GM21526 (cell line): ENCODE measurements at regions not wholly inside any gene's neighbourhood (a gene's known extent, or its start where the extent isn't known, plus 50 kb on each side); places are given as distances from the start of the nearest gene placed in this dataset.
"Not testable (repeated sequence)": the region's sequence is repeated elsewhere in the genome, so short reads cannot be mapped to it uniquely, and the experiment has no call there.

Experiments used
- ATAC-seq: cut with Tn5 transposase; IDR thresholded peaks from one replicate; pipeline ENCODE4 v1.9.1; 2021; ENCODE audit warnings: moderate library complexity; ENCODE audit not compliant: unreplicated experiment, low FRiP score

DNA sequence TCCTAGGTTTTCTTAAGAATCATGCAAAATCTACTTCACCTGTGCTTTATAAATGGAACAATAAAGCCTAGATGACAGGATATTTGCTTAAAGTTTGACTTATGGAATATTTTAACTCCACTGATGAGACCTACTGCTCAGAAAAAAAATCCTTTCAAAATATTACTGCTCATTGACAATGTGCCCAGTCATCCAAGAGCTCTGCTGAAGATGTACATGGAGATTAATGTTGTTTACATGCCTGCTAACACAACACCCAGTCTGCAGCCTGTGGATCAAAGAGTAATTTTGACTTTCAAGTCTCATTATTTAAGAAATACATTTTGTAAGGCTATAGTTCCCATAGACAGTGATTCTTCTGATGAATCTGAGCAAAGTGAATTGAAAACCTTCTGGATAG lies 889.6 kb downstream of the CDH18 start:
- ATAC-seq: no peak

DNA sequence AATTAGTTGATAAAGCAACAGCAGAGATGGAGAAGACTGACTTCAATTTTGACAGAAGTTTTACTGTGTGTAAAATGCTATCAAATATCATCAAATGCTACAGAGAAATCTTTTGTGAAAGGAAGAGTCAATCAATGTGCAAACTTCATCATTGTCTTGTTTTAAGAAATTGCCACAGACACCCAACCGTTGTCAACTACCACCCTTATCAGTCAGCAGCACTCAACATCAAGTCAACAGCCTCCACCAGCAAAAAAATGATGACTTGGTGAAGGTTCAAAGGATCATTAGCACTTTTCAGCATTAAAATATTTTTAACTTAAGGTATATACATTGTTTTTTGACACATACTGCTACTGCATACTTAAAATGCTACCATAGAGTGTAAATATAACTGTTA lies 888.8 kb downstream of the CDH18 start:
- no peak for ATAC-seq

DNA sequence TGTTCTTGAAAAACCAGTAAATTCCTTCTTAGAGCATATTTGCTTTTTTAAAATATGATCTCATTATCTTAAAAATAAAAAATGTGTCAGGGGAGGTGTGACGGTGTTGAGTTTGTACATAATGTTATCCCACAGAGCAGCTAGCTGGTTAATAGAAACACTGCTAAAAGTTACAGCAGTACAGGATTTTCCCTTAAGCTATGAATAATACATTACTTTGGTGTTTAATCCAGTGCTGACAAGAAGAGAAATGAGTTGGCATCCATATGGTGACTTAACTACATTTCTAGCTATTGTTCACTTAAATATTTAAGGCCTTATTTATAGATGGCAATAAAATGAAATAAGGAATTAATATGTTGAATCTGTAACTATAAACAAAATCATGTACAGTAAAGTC lies 883.1 kb downstream of the CDH18 start:
- ATAC-seq: no peak

DNA sequence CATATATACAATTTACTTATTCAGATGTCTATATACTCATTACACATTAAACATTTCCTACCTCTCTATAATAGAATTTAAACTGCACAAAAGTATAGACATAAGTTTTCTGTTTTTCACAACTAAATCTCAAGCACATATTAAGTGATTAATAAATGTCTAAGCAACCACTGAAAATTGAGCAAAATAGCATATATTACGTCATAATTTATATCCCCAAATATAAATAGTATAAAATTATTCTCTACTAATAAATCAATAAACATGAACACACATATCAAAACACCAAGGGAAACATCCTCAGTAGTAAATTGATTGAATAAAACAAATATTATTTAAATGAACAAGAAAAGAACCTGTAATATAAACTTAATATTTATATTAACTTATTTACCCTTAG lies 865.1 kb downstream of the CDH18 start:
- ATAC-seq: no peak

DNA sequence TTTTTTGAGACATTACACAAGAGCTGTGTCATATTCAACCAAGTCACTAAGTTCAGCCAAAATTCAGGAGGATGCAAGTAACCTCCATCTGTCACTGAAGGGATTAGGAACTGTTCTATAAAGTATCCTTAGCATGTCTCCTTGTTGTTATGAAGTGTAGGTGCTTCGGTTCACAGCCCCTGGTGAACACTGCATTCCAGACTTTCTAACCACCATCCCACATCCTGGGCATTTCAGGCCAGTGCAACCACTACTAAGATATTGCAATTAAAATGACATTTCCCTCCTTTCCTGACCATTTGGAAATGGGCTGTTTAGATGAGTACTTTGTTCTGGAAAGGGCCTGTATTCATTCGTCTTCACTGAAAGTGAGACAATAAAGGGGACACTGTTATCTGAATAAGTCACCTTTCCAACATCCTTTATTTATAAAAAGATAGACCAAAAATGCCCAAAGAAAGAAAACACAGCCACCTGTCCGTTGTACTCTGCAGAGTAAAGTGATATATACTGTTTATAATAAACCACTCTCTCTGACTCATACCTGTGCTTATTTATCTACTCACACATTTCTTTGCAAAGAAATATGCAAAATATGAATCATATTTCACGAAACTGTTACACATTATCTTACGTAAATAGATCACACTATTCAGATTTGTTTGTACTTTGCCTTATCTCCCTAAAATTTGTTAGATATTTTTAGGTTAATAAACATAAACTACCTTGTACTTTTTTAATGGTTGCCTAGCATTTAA lies 861.9 kb downstream of the CDH18 start:
- ATAC-seq: no peak

DNA sequence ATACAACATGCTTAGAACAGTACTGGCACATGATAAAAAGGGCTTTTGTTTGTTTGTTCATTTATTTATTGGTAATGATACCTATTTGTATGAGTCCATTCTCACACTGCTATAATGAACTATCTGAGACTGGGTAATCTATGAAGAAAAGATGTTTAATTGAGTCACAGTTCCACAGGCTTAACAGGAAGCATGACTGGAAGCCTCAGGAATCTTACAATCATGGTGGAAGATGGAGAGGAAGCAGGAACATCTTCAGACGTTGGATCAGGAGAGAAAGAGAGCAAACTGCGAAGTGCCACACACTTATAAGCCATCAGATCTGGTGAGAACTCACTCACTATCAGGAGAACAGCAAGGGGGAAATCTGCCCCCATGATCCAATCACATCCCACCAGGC lies 847.7 kb downstream of the CDH18 start:
- no peak for ATAC-seq

DNA sequence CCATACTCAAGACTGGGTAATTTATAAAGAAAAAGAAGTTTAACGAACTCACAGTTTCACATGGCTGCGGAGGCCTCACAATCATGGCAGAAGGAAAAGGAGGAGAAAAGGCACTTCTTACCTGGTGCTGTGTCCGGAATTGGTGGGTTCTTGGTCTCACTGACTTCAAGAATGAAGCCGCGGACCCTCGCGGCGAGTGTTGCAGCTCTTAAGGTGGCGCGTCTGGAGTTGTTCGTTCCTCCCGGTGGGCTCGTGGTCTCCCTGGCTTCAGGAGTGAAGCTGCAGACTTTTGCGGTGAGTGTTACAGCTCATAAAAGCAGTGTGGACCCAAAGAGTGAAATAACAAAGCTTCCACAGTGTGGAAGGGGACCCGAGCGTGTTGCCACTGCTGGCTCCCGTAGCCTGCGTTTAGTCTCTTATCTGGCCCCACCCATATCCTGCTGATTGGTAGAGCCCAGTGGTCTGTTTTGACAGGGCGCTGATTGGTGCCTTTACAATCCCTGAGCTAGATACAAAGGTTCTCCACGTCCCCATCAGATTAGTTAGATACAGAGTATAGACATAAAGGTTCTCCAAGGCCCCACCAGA lies 846.0 kb downstream of the CDH18 start:
- not testable (repeated sequence) for ATAC-seq

DNA sequence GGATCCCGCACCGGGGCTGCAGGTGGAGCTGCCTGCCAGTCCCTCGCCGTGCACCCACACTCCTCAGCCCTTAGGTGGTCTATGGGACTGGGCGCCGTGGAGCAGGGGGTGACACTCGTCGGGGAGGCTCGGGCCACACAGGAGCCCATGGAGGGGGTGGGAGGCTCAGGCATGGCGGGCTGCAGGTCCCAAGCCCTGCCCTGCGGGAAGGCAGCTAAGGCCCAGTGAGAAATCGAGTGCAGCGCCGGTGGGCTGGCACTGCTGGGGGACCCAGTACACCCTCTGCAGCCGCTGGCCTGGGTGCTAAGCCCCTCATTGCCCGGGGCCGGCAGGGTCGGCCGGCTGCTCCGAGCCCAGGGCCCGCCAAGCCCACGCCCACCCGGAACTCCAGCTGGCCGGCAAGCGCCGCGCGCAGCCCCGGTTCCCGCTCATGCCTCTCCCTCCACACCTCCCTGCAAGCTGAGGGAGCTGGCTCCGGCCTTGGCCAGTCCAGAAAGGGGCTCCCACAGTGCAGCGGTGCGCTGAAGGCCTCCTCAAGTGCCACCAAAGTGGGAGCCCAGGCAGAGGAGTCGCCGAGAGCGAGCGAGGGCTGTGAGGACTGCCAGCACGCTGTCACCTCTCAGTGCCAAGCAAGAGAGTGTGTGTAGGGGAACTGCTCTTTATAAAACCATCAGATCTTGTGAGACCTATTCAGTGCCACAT lies 845.1 kb downstream of the CDH18 start:
- not testable (repeated sequence) for ATAC-seq

DNA sequence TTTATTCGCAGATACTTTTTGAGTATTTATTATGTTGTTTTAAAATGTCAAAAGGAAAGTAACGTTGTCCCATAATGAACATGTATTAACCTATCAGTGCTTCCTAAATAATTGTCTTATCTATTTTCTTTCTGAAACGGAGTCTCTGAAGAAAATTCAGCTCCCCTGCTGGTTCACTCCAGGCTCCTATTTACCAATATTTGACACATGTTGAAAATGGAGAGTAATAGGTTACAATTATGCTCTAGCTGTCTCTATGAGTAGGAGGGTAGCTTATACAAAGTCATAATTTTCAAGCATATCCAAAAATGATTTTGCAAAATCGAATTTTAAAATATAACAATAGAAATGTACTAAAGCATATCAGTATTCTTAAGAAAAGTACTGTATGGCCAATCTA lies 844.1 kb downstream of the CDH18 start:
- ATAC-seq: no peak

DNA sequence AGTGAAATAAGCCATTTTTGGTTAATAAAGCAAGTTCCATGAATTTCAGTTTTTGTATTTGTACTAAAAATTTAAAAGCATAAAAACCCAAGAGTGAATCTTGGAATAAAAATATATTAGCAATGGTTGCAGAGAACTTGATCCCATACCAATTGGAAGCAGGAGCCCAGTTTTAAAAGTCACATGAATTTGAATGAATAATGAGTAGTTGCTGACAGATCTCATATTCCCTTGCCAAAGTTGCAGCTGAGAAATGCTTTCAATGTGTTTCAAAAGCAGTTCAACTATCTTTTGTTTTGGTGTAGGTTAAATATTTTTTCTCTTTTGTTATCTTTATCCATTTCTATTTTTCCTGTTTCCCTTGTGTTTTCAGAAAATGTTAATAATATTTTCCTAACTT lies 818.6 kb downstream of the CDH18 start:
- no peak for ATAC-seq

DNA sequence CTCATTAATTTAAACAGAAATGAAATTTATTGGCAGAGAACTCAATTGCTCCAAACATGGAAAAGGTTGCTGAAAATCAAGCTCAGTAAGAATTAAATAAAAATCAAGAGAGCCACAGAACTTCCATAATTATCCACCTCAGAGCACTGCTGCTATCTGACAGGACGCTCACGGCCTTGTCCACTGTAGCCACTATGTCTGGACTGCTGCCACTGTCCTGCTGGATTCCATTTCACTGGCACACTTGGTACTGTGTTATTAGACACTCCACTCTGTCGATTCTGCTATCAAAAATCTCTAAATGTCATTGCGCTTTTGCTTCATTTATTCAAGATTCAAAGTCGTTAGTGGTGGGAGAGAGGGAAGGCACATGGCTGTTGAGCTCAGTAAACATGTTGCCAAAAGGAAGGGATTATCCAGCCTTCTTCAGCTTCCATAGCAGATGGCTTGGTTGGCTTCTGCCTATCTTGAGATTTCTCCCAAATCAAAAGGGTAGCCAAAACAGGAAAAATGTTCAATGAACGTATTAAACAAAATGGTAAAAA lies 815.0 kb downstream of the CDH18 start:
- ATAC-seq: no peak

DNA sequence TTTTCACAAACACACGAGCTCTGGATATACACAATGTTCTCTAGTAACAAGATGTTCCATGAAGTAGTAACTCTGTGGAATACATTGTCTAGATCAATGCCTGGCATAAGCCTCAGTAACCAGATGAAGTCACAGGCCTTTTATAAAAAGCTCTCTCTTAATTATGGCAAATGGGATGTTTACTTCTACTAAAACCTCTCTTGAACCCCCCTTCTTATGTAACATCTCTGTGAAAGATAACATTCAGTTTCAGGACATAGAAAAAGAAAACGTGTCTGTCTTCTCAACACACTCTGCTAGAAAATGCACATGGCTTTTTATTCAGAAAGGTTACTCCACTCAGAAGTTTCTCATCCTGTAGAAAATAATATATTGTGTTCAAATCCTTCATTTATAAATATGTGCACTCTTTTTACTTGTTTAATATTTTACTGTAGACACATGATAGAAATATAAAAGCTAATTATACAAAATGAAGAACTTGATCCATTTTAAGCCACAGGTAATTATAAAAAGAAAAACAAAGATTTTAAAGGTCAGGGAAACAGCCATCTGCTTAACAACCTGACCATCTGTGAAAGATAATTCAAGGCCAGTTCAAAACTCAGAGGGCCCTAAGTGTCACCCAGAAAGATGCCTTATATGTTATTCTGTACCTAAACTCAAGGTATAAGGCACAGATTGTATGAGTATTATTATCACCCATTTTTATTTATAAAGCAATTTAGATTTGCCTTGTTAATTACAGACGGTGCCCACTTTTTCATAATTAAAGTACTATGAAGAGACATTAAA lies 812.0 kb downstream of the CDH18 start:
- ATAC-seq: no peak

DNA sequence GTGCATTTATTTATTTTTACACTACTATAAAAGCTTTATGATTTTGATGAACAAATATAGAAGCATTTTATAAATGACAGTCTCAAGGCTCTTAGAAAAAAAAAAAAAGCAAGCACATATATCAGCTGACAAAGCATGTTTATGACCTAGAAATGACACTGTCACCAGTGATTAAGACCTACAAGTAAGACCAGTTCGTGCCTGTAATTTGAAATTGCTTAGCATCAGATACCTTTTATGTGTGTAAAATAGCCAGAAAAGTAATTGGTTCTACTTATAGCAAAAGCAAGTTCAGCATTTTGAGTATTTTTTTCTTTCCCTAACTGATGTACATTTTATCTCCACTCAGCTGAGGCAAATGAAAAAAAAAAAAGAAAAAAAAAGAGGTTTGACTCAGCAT lies 808.4 kb downstream of the CDH18 start:
- no peak for ATAC-seq

DNA sequence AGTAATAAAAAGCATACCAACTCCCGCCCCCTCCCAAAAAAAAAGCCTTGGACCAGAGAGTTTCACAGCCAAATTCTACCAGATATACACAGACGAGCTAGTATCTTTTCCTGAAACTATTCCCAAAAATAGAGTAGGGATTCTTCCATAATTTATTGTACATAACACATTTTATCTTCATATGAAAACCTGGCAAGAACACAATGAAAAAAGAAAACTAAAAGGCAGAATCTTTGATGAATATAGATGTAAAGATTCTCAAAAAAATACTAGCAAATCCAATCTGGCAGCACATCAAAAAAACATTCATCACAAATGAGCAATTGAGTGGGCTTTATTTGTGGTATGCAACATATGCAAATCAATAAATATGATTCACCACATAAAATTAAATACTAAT lies 798.8 kb downstream of the CDH18 start:
- ATAC-seq: no peak

DNA sequence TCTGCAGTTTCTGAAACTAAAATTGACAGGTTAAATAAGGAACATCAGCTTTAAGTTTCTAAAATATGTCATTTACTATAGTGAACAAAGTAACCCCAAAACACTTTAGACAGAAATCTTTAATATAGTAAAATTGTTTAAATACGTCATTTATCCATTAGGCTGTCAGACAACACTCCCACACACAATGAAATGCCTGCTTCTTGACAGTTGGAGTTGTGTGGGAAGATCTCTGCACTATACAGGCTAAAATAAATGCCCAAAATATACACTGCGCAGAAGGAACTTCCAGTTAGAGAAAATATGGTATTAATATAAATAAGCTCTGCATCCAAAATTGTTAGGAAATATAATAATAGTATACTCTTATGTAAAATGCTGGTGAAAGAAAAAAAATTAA lies 794.4 kb downstream of the CDH18 start:
- ATAC-seq: no peak

DNA sequence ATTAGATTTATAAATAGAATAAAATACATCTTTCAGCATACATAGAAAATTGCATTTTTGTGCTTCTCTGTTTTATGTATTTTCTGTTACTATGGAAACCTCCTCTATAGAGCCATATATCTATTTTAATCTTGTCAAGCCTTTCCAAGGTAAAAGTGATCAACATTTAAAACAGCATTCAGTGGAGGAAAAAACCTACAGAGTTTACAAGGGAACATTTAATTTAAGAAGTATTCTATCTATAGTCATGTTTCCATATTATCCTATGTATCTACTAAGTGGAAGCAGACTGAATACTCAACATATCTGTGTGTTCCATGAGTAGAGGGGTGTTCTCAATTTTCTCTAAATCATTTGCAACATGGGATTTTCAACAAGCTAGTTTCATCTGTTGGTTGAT lies 791.4 kb downstream of the CDH18 start:
- no peak for ATAC-seq

DNA sequence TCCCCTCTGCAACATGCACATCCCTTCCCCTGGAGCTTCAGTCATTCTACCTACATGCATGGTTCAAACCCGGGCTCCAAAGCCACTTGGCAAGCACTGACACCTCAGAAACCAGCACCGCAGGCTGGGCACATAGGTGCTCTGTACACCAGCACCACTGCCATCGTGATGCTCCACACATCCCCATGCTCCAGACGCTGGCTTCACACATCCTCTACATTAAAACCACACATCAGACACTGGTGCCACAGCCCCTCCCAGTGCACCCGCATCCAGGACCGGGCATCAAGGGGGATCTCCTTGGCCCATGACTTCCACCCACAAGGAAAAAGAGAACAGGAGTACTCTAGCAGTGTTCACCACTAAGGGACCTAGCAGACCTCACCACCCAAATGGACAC lies 787.7 kb downstream of the CDH18 start:
- no peak for ATAC-seq

DNA sequence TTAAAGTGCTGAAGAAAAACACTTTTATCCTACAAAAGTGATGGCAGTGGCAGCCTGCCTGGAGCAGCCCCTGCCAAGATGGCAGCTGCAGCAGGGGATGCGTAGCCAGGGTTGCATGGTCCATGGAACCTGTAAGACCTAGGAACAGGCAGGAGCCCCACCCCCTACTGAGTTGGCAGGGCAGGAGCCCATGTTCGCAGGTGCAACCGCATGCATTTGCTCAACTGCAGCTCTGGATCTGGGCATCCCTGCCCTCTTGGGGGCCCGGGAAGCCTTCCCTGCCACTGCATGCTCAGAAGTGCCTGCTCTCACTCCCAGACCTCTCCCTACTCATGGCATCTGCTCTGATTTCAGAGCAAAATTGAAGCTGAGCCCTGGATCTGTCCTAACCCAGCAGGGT lies 779.6 kb downstream of the CDH18 start:
- no peak for ATAC-seq

DNA sequence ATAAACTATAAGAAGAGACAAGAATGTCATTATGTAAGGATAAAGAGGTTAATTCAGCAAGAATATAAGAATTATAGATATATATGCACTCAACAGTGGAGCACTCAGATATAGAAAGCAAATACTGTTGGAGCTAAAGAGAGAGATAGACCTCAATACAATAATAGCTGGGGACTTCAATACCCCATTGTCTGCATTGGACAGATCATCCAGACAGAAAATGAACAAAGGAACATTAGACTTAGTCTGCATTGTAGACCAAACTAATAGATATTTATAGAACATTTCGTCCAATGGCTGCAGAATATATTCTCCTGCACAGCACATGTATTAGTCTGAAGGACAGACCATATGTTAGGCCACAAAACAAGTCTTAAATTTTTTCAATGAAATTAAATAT lies 777.1 kb downstream of the CDH18 start:
- no peak for ATAC-seq

DNA sequence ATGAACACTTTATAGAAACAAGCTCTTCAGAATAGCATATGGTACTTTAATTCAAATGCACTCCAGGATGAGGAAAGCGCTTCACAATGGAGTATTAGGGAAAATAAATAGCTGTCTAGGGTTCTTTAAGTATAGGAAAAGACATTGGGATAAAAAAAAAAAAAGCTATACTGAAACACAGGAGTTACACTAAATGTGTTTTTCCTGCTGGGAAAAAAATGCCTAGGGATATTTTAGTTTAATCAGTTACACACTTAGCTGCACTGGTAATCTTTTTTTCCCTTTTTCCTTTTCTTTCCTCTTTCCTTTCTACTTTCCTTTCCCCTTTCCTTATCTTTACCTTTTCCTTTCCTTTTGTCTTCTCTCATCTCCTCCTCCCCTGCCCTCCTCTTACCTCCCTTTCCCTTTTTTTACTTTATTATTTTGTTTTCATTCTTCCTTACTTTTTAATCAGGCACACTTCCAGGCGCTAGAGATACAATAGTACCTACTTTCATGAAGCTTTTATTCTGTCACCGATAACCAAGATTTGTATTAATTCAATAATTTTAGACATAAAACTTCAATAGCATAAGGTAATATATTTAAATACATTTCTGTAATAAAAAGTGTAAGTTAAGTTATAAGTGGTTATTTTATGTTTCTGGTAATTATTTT lies 758.7 kb downstream of the CDH18 start:
- ATAC-seq: no peak
